Neutrophil (primary cell): ENCODE measurements at regions not wholly inside any gene's neighbourhood (a gene's known extent, or its start where the extent isn't known, plus 50 kb on each side); places are given as distances from the start of the nearest gene placed in this dataset.

Experiments used
- H3K27ac ChIP-seq: fragments of 200-600 bp; sonication (generic); 2 replicates; pipeline ENCODE4 v1.5.1; 2016; ENCODE audit warnings: mild to moderate bottlenecking, moderate library complexity
- H3K27me3 ChIP-seq: fragments of 200-600 bp; sonication (generic); 2 replicates; pipeline ENCODE4 v1.6.0; 2016; ENCODE audit warnings: mild to moderate bottlenecking
- H3K36me3 ChIP-seq: fragments of 200-600 bp; sonication (generic); 2 replicates; pipeline ENCODE4 v1.5.1; 2017
- H3K4me1 ChIP-seq, 2 experiments: fragments of 200-600 bp in 1 of 2; sonication (generic) in 1 of 2; 1 replicate in 1 of 2; 2 replicates in 1 of 2; pipeline versions ENCODE4 v1.5.1 to v1.6.1; 2013 to 2016; ENCODE audit warnings: low read depth in 1 of 2, low read length in 1 of 2, mild to moderate bottlenecking in 1 of 2, moderate library complexity in 1 of 2; ENCODE audit not compliant: control insufficient read depth in 1 of 2, insufficient read depth in 1 of 2
- H3K4me3 ChIP-seq, 2 experiments: fragments of 200-600 bp in 1 of 2; sonication (generic) in 1 of 2; 1 replicate in 1 of 2; 2 replicates in 1 of 2; pipeline ENCODE4 v1.5.1; 2013 to 2016; ENCODE audit warnings: low read depth in 1 of 2, low read length in 1 of 2, mild to moderate bottlenecking in 1 of 2, moderate library complexity in 1 of 2
- H3K9me3 ChIP-seq: fragments of 200-600 bp; sonication (generic); 2 replicates; pipeline ENCODE4 v1.5.1; 2016
- CTCF ChIP-seq: fragments of 200-600 bp; sonication (generic); IDR thresholded peaks from 2 replicates; pipeline ENCODE4 v1.5.1; 2016; ENCODE audit warnings: antibody characterized with exemption

GRCh38 chr3:72242326-72242725 is 457.4 kb upstream of the PROK2 start:
- Histone ChIP-seq H3K27ac (no peak overlapping the region), H3K9me3 (no peaks in the 10 kb centered on the region), H3K4me3 (no peak overlapping the region), H3K27me3 (no peaks in the 10 kb centered on the region), H3K4me1 (no peaks in the 10 kb centered on the region), H3K36me3 (no peaks in the 10 kb centered on the region)
- no peak for TF ChIP-seq CTCF

DNA sequence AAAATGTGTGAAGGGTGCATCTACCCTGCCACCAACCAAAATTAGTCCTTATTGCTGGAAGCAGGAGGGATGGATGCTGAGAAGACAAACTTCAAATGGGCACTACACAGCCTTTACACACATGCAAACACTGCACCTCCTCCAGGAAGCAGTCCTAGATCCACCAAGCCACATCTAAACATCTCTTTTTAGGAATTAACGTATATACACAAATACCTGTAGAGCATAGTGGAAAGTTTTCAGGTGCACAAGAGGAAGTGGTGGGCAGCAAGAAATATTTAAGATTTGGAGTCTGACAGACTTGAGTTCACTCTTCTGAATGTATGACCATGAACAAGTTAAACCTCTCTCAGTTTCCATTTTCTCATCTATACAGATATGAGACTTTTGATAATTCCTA is 456.6 kb upstream of the PROK2 start:
- Histone ChIP-seq H3K27ac (no peak overlapping the region), H3K9me3 (no peaks in the 10 kb centered on the region), H3K4me3 (no peak overlapping the region), H3K4me1 (no peaks in the 10 kb centered on the region), H3K36me3 (no peaks in the 10 kb centered on the region), H3K27me3 (no peaks in the 10 kb centered on the region)
- no peak for TF ChIP-seq CTCF

DNA sequence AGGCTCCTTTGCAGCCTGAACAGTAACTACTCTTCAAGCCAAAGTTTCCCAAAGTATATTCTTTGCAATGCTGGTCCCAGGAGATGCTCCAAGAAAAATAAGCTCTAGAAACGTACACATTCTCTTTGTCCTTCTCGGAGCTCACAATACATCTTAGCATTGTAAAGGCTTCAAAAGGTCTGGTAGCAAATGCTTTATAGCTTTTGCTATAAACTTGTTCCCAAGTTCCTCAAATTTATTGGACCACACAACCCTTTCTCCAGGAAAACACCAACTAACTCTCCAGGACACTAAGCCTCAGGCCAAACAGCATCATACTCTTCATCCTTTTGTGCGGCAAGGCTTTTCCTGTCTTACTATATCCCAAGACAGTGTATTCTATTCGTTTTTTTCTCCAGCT is 455.6 kb upstream of the PROK2 start:
- Histone ChIP-seq H3K27ac (no peak overlapping the region), H3K9me3 (no peaks in the 10 kb centered on the region), H3K36me3 (no peaks in the 10 kb centered on the region), H3K27me3 (no peaks in the 10 kb centered on the region), H3K4me3 (no peak overlapping the region), H3K4me1 (no peaks in the 10 kb centered on the region)
- TF ChIP-seq CTCF, result no peak

- no peak for TF ChIP-seq CTCF
- Histone ChIP-seq H3K27ac (no peak overlapping the region), H3K9me3 (no peaks in the 10 kb centered on the region), H3K4me1 (no peaks in the 10 kb centered on the region), H3K36me3 (no peaks in the 10 kb centered on the region), H3K27me3 (no peaks in the 10 kb centered on the region), H3K4me3 (no peak overlapping the region)
Measured at GRCh38 chr3:72238801-72239200, 453.9 kb upstream of the PROK2 start.

- H3K4me3 ChIP-seq, result no peak overlapping the region
- no peaks in the 10 kb centered on the region for H3K27me3 ChIP-seq
- no peaks in the 10 kb centered on the region for H3K4me1 ChIP-seq
- no peaks in the 10 kb centered on the region for H3K36me3 ChIP-seq
- H3K9me3 ChIP-seq, result no peaks in the 10 kb centered on the region
- no peak overlapping the region for H3K27ac ChIP-seq
- TF ChIP-seq CTCF, result no peak
Measured at GRCh38 chr3:72238010-72238691, 453.2 kb upstream of the PROK2 start.

- no peak overlapping the region for H3K27ac ChIP-seq
- H3K4me3 ChIP-seq, result no peak overlapping the region
- no peaks in the 10 kb centered on the region for H3K27me3 ChIP-seq
- H3K9me3 ChIP-seq, result no peaks in the 10 kb centered on the region
- no peaks in the 10 kb centered on the region for H3K4me1 ChIP-seq
- H3K36me3 ChIP-seq, result no peaks in the 10 kb centered on the region
- TF ChIP-seq CTCF, result no peak
Measured at GRCh38 chr3:72237679-72238009, 452.7 kb upstream of the PROK2 start.
